Neural progenitor cell (in vitro differentiated cells): ENCODE measurements at regions not wholly inside any gene's neighbourhood (a gene's known extent, or its start where the extent isn't known, plus 50 kb on each side); places are given as distances from the start of the nearest gene placed in this dataset.

ENCODE experiments used
- CTCF ChIP-seq: fragments of 200-600 bp; sonication (generic); IDR thresholded peaks from 2 replicates; pipeline ENCODE4 v1.5.1; 2017; ENCODE audit warnings: antibody characterized with exemption, mild to moderate bottlenecking
- EZH2 ChIP-seq: fragments of 200-600 bp; sonication (generic); IDR thresholded peaks from 2 replicates; pipeline ENCODE4 v1.6.1; 2017; ENCODE audit warnings: antibody characterized with exemption, mild to moderate bottlenecking, moderate library complexity

- TF ChIP-seq EZH2 = no peak
- no peak for TF ChIP-seq CTCF
Measured at GRCh38 chr14:101151226-101151926, 247.9 kb upstream of the RTL1 start.
